Endodermal cell (in vitro differentiated cells): ENCODE measurements at regions not wholly inside any gene's neighbourhood (a gene's known extent, or its start where the extent isn't known, plus 50 kb on each side); places are given as distances from the start of the nearest gene placed in this dataset.

Experiments used
- DNase-seq: peaks from one replicate; pipeline ENCODE4 v3.0.0-alpha.2; 2017
- H3K27ac ChIP-seq: 2 replicates; pipeline ENCODE4 v1.5.1; 2013; ENCODE audit warnings: mild to moderate bottlenecking, low read depth, low read length, moderate library complexity
- H3K27me3 ChIP-seq: 2 replicates; pipeline ENCODE4 v1.6.1; 2013; ENCODE audit warnings: mild to moderate bottlenecking, low read length, moderate library complexity; ENCODE audit not compliant: insufficient read depth, control insufficient read depth, poor library complexity, severe bottlenecking
- H3K36me3 ChIP-seq: 2 replicates; pipeline ENCODE4 v1.7.0; 2013; ENCODE audit warnings: mild to moderate bottlenecking, low read length, moderate library complexity; ENCODE audit not compliant: control insufficient read depth, insufficient read depth
- H3K4me1 ChIP-seq: one replicate; pipeline ENCODE4 v1.7.0; 2013; ENCODE audit warnings: low read length; ENCODE audit not compliant: control insufficient read depth, insufficient read depth
- H3K4me3 ChIP-seq: 2 replicates; pipeline ENCODE4 v1.5.1; 2013; ENCODE audit warnings: mild to moderate bottlenecking, low read length, moderate library complexity
- H3K9ac ChIP-seq: 2 replicates; pipeline ENCODE4 v1.6.1; 2013; ENCODE audit warnings: mild to moderate bottlenecking, low read length, moderate library complexity; ENCODE audit not compliant: poor library complexity, severe bottlenecking; ENCODE audit errors: extremely low read depth
- H3K9me3 ChIP-seq: 2 replicates; pipeline ENCODE4 v1.6.1; 2013; ENCODE audit warnings: mild to moderate bottlenecking, low read length, moderate library complexity; ENCODE audit not compliant: control insufficient read depth
- H3K27ac Mint-ChIP-seq: 2 replicates; pipeline ENCODE4 v1.8.0; 2020; ENCODE audit warnings: mixed read lengths
- H3K27me3 Mint-ChIP-seq: 2 replicates; pipeline ENCODE4 v1.8.0; 2021; ENCODE audit warnings: mild to moderate bottlenecking, mixed read lengths; ENCODE audit not compliant: insufficient read depth
- H3K36me3 Mint-ChIP-seq: 2 replicates; pipeline ENCODE4 v1.8.0; 2020; ENCODE audit warnings: low read depth, mixed read lengths
- H3K4me1 Mint-ChIP-seq: 2 replicates; pipeline ENCODE4 v1.8.0; 2020; ENCODE audit warnings: mixed read lengths
- H3K4me3 Mint-ChIP-seq: 2 replicates; pipeline ENCODE4 v1.8.0; 2020; ENCODE audit warnings: mild to moderate bottlenecking, moderate library complexity, mixed read lengths
- H3K9me3 Mint-ChIP-seq: 2 replicates; pipeline ENCODE4 v1.8.0; 2020; ENCODE audit warnings: mild to moderate bottlenecking, mixed read lengths
- WGBS, 2 experiments: methylation state at CpG; one replicate each; pipeline versions ENCODE4 v1.1.5 to v1.1.7; 2013; ENCODE audit warnings: missing lambda C conversion rate in 2 of 2, mixed read lengths in 1 of 2; ENCODE audit not compliant: insufficient coverage in 1 of 2, insufficient read length in 1 of 2; 5-methylcytosine and 5-hydroxymethylcytosine counted together
- TF ChIP-seq, protein P1 (sequence below): fragments of 200-600 bp; sonication (generic); conservative IDR thresholded peaks from 2 replicates; pipeline ENCODE4 v1.5.0; 2021; ENCODE audit warnings: antibody characterized with exemption, mild to moderate bottlenecking

DNA sequence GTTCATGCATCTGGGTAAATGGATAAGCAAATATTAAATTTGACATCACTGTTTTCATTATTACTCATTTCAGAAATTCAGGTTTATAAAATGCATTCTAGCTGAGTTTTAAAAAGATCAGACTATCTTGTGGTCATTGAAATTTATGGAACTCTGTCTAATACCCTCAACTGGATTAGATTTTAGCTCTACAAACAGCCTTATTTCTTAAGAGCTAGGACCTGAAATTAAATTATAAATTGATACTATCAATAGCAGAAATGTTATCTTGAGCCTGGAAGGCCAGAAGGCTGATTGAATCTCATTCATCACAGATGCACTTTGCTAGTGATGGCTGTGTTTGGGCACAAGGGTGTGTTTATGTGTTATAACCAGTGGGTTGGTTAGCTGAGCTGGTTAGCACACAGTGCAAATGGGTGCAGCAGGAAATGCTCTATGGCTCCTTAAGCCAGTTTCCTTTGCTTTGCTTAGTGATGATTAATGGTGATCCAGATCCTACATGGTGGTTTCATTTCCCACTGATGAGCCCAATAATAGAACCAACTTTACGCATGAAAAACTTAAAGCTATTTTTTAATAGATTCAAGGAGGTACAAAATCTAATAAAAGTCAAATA lies 310.8 kb upstream of the KLF12 start:
- Histone ChIP-seq H3K27ac (no peak overlapping the region), H3K36me3 (no peaks in the 10 kb centered on the region), H3K9ac (no peak overlapping the region), H3K27me3 (no peaks in the 10 kb centered on the region), H3K9me3 (peaks cover 9% of the 10 kb centered on the region), H3K4me1 (no peaks in the 10 kb centered on the region), H3K4me3 (no peak overlapping the region)
- no peak for DNase-seq
- Mint-ChIP-seq H3K9me3 (peaks cover 5% of the 10 kb centered on the region), H3K27ac (no peak overlapping the region), H3K4me1 (peaks cover 8% of the 10 kb centered on the region), H3K27me3 (no peaks in the 10 kb centered on the region), H3K4me3 (no peak overlapping the region), H3K36me3 (no peaks in the 10 kb centered on the region)
- TF ChIP-seq, protein P1, sequence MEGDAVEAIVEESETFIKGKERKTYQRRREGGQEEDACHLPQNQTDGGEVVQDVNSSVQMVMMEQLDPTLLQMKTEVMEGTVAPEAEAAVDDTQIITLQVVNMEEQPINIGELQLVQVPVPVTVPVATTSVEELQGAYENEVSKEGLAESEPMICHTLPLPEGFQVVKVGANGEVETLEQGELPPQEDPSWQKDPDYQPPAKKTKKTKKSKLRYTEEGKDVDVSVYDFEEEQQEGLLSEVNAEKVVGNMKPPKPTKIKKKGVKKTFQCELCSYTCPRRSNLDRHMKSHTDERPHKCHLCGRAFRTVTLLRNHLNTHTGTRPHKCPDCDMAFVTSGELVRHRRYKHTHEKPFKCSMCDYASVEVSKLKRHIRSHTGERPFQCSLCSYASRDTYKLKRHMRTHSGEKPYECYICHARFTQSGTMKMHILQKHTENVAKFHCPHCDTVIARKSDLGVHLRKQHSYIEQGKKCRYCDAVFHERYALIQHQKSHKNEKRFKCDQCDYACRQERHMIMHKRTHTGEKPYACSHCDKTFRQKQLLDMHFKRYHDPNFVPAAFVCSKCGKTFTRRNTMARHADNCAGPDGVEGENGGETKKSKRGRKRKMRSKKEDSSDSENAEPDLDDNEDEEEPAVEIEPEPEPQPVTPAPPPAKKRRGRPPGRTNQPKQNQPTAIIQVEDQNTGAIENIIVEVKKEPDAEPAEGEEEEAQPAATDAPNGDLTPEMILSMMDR: no peak
- WGBS, 2 experiments: 100% methylated on average over 1 of the region's 1 CpG; no CpG with 5 or more reads in 1 of the 2 experiments

DNA sequence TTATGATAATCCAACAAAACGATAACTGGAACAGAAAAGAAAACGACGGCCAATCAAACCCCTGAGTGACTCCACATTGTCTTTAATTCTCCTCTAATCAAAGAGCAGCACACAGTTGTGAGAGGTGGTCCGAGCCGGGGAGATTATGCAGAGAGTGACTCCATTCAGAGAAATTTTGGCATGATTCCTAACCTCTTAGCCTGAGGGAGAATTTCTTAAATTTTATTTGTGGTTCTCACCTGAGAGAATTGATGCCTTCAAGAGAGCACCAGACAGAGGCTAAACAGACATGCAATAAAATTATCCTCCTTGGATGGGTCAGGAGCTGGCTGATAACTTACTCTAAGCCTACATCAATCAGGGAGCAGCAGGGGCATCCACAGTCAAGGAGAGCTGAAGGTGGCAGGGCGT lies 310.0 kb upstream of the KLF12 start:
- peaks cover 5% of the 10 kb centered on the region for H3K9me3 Mint-ChIP-seq
- no peaks in the 10 kb centered on the region for H3K27me3 ChIP-seq
- no peaks in the 10 kb centered on the region for H3K27me3 Mint-ChIP-seq
- DNase-seq: no peak
- H3K4me3 ChIP-seq: no peak overlapping the region
- peaks cover 8% of the 10 kb centered on the region for H3K4me1 Mint-ChIP-seq
- H3K36me3 ChIP-seq: no peaks in the 10 kb centered on the region
- H3K9me3 ChIP-seq: peaks cover 9% of the 10 kb centered on the region
- WGBS, 2 experiments: 74% methylated on average over 6 of the region's 6 CpGs; no CpG with 5 or more reads in 1 of the 2 experiments
- no peaks in the 10 kb centered on the region for H3K36me3 Mint-ChIP-seq
- H3K27ac ChIP-seq: no peak overlapping the region
- H3K27ac Mint-ChIP-seq: no peak overlapping the region
- H3K4me1 ChIP-seq: no peaks in the 10 kb centered on the region
- no peak overlapping the region for H3K9ac ChIP-seq
- TF ChIP-seq, protein P1: no peak
- H3K4me3 Mint-ChIP-seq: no peak overlapping the region

DNA sequence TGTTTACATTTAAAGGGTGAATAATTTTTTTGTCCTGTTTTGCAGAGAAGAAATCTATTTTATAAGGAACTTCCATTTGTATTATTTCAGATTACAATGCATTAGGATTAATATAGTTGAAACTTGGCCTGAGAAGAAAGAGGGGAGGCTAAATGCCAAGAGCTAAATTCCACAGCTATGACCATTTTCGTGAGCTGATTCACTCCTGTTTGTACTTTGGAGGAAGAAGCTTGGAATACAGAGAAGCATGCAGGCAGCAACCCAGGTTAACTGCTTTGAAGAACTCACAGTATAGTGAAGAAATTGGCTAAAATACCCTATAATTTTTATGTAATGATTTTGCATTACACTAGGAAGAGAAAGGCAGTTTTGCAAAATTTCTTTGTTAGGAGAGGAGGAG lies 309.4 kb upstream of the KLF12 start:
- H3K4me1 ChIP-seq: no peaks in the 10 kb centered on the region
- no peak overlapping the region for H3K9ac ChIP-seq
- no peak overlapping the region for H3K4me3 ChIP-seq
- no peak for DNase-seq
- H3K4me3 Mint-ChIP-seq: no peak overlapping the region
- H3K27ac Mint-ChIP-seq: no peak overlapping the region
- no peaks in the 10 kb centered on the region for H3K36me3 ChIP-seq
- H3K4me1 Mint-ChIP-seq: peaks cover 8% of the 10 kb centered on the region
- H3K27me3 Mint-ChIP-seq: no peaks in the 10 kb centered on the region
- H3K36me3 Mint-ChIP-seq: no peaks in the 10 kb centered on the region
- TF ChIP-seq, protein P1: no peak
- peaks cover 9% of the 10 kb centered on the region for H3K9me3 ChIP-seq
- peaks cover 5% of the 10 kb centered on the region for H3K9me3 Mint-ChIP-seq
- WGBS, 2 experiments: 70 to 78% methylated on average over 1 of the region's 1 CpG
- no peaks in the 10 kb centered on the region for H3K27me3 ChIP-seq
- H3K27ac ChIP-seq: no peak overlapping the region
